Transverse colon (tissue), 4 donors: ENCODE measurements at regions not wholly inside any gene's neighbourhood (a gene's known extent, or its start where the extent isn't known, plus 50 kb on each side); places are given as distances from the start of the nearest gene placed in this dataset.

Experiments used
- CTCF ChIP-seq, 5 experiments: fragments of 200-600 bp in 3 of 5; fragments of 450-650 bp in 2 of 5; sonication (generic) in 3 of 5; IDR thresholded peaks; 1 replicate in 2 of 5; 2 replicates in 3 of 5; pipeline ENCODE4 v1.5.1; 2016 to 2017; ENCODE audit warnings: antibody characterized with exemption in 5 of 5, inconsistent platforms in 3 of 5, mild to moderate bottlenecking in 2 of 5, moderate library complexity in 1 of 5
- POLR2A ChIP-seq: fragments of 450-650 bp; IDR thresholded peaks from one replicate; pipeline ENCODE4 v1.6.1; 2016; ENCODE audit warnings: antibody characterized with exemption, mild to moderate bottlenecking, moderate library complexity
- POLR2AphosphoS5 ChIP-seq, 3 donors: sonication (generic); formaldehyde crosslinking; IDR thresholded peaks; one replicate each; pipeline ENCODE4 v1.6.1; 2016; ENCODE audit warnings: antibody characterized with exemption in 3 of 3

GRCh38 chr6:147042679-147043078, 161.5 kb upstream of the STXBP5 start:
- TF ChIP-seq CTCF (IDR thresholded peaks at IDR 0.05) (no peak), POLR2AphosphoS5 (IDR thresholded peaks at IDR 0.05) (no peak), POLR2A (no peak)
